ENCODE measurements at regions not wholly inside any gene's neighbourhood (a gene's known extent, or its start where the extent isn't known, plus 50 kb on each side); places are given as distances from the start of the nearest gene placed in this dataset.

DNA sequence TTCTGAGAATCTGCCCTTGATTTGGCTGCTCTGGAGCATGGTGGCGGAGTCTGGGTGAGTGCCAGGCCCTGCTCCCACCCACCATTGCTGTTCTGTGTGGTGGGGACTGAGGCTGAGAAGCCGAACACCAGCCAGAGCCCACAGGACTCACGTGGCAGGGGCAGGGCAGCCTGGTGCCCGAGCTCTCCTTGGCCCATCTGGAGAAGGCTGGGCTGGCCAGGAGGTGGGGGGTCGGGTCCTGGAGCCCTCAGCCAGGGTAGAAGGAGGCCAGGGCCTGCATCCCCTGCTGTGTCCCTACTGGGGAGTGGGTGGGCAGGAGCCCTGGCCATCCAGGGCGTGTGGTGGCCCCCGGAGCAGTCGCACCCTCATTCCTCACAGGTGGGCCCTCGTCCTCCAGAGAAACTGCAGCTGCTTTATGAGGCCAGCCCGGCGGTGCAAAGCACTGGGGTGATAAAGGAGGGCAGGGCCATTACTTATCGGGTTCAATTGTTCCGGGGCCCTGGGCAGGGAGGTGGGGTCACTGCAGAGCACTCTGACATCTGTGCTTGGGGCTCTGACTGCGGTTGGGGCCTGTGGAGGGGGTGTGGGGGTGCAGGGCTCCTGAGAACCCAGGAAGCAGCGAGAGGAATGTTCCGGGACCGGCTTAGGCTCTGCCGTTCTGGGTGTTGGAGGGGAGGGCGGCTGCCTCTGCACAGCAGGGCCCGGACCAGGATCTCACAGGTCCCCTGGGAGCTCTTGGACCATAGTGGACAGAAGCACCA is 217.5 kb upstream of the C14orf180 start:
- TF ChIP-seq, protein P1, sequence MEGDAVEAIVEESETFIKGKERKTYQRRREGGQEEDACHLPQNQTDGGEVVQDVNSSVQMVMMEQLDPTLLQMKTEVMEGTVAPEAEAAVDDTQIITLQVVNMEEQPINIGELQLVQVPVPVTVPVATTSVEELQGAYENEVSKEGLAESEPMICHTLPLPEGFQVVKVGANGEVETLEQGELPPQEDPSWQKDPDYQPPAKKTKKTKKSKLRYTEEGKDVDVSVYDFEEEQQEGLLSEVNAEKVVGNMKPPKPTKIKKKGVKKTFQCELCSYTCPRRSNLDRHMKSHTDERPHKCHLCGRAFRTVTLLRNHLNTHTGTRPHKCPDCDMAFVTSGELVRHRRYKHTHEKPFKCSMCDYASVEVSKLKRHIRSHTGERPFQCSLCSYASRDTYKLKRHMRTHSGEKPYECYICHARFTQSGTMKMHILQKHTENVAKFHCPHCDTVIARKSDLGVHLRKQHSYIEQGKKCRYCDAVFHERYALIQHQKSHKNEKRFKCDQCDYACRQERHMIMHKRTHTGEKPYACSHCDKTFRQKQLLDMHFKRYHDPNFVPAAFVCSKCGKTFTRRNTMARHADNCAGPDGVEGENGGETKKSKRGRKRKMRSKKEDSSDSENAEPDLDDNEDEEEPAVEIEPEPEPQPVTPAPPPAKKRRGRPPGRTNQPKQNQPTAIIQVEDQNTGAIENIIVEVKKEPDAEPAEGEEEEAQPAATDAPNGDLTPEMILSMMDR (IDR thresholded peaks at IDR 0.05), result no peak
- TF ChIP-seq POLR2A (IDR thresholded peaks at IDR 0.05), result no peak

All from adrenal gland (tissue), 5 donors.